ENCODE measurements at regions not wholly inside any gene's neighbourhood (a gene's known extent, or its start where the extent isn't known, plus 50 kb on each side); places are given as distances from the start of the nearest gene placed in this dataset.

DNA sequence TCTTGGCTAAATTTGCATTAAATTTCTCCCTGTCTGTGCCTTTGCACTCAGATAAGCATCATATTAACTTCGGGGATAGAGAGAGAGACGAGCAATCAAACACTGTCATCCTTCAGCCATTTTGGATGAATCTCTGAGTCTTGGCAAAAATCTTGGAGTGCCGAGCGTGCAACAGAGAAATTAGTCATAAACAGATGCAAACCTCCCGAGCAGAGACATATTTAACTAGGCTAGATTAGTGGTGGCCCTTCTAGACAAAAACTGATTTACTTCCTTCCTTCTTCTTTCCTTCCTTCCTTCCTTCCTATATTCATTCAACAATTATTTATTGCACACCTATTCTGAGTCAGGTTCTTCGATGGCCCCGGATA is 114.4 kb upstream of the BLID start:
- WGBS, 2 experiments (ENCODE audit: extremely low coverage in 1 of 2, insufficient coverage in 1 of 2, insufficient read length in 1 of 2, insufficient replicate concordance in 2 of 2, low coverage in 1 of 2, low lambda C conversion rate in 2 of 2, missing lambda C conversion rate in 1 of 2): 91% methylated on average over 7 of the region's 7 CpGs; no CpG with 5 or more reads in 1 of the 2 experiments
- Histone ChIP-seq H3K4me3 (ENCODE audit: extremely low read depth in 1 of 4, insufficient read depth in 2 of 4, low read depth in 3 of 4, low read length in 4 of 4) (no peak overlapping the region), H3K23me2 (ENCODE audit: low read depth, low read length) (0 out of 2 replicates have a peak, but pooled peaks cover 2% of the 10 kb centered on the region), H4K20me1 (replicated peaks in 1 of 2; ENCODE audit: control insufficient read depth in 1 of 2, insufficient read depth in 2 of 2, low read length in 2 of 2) (no peaks in the 10 kb centered on the region), H3K9me3 (ENCODE audit: insufficient read depth in 2 of 2, low read depth in 1 of 2, low read length in 1 of 2) (no peaks in the 10 kb centered on the region), H3K9ac (replicated peaks in 1 of 4; ENCODE audit: extremely low read depth in 1 of 4, low read depth in 3 of 4, low read length in 3 of 4) (no peak overlapping the region), H3K14ac (ENCODE audit: insufficient read length) (no peak overlapping the region), H3K79me1 (ENCODE audit: low read depth, low read length) (no peaks in the 10 kb centered on the region), H2BK5ac (ENCODE audit: low read depth, low read length) (peak overlapping the region; percentile 83; the same call in 1 of the 2 replicates), H2BK15ac (ENCODE audit: low read length) (no peak overlapping the region), H3K27me3 (replicated peaks in 1 of 4; ENCODE audit: control insufficient read depth in 3 of 4, extremely low read depth in 1 of 4, insufficient read depth in 3 of 4, low read length in 3 of 4) (no peaks in the 10 kb centered on the region), H2AFZ (ENCODE audit: low read length) (peak overlapping the region; percentile 90; the same call in 1 of the 2 replicates), H3K4me2 (ENCODE audit: insufficient read depth in 1 of 2, low read depth in 2 of 2, low read length in 2 of 2) (0 out of 4 replicates have a peak overlapping the region, but pooled peaks of 1 of the 2 experiments have one; percentile 41), H2AK5ac (ENCODE audit: low read depth, low read length) (no peak overlapping the region), H3K56ac (replicated peaks; ENCODE audit: insufficient read length, low read depth, low read length) (no peak overlapping the region), H3K4me1 (replicated peaks in 1 of 4; ENCODE audit: control insufficient read depth in 3 of 4, insufficient read depth in 4 of 4, low read length in 3 of 4) (peaks cover 8 to 15% (median 11%) of the 10 kb centered on the region in 4 experiments), H4K5ac (ENCODE audit: insufficient read length, low read depth, low read length) (no peak overlapping the region), H4K8ac (ENCODE audit: extremely low read depth, insufficient read depth, low read length) (no peak overlapping the region), H2BK120ac (replicated peaks; ENCODE audit: low read depth, low read length) (no peak overlapping the region), H3K4ac (replicated peaks; ENCODE audit: insufficient read length, low read depth, low read length) (no peak overlapping the region), H3K36me3 (ENCODE audit: control insufficient read depth in 2 of 4, insufficient read depth in 4 of 4, low read length in 3 of 4) (no peaks in the 10 kb centered on the region), H2BK20ac (ENCODE audit: low read length) (peak overlapping the region; percentile 24; the same call in 1 of the 2 replicates), H3K23ac (ENCODE audit: insufficient read length) (no peak overlapping the region), H2BK12ac (ENCODE audit: low read depth, low read length) (no peak overlapping the region), H3K27ac (ENCODE audit: low read depth, low read length) (no peak overlapping the region), H3K18ac (ENCODE audit: extremely low read depth, low read length) (no peak overlapping the region), H3K79me2 (ENCODE audit: control insufficient read depth in 1 of 2, insufficient read depth in 2 of 2, low read length in 2 of 2) (no peaks in the 10 kb centered on the region), H4K91ac (replicated peaks; ENCODE audit: insufficient read length, low read length) (no peak overlapping the region)
- FAIRE-seq (no peak), DNase-seq (ENCODE audit: low read depth in 1 of 2, low spot score in 2 of 2) (no peak)
- CTCF ChIA-PET (ENCODE audit: partially characterized antibody): interaction anchor here (0.6 kb wide), 1 partner anchor 257 kb away, joined by 3 read pairs; no protein-coding TSS in a partner anchor
- TF ChIP-seq HDAC2 (IDR thresholded peaks at IDR 0.05; ENCODE audit: borderline replicate concordance in 1 of 2, low read depth in 2 of 2, low read length in 2 of 2) (no peak), CBX5 (IDR thresholded peaks at IDR 0.05; ENCODE audit: low read depth, low read length) (no peak), MAFK (IDR thresholded peaks at IDR 0.05; ENCODE audit: low read depth, low read length) (no peak), RFX5 (IDR thresholded peaks at IDR 0.05; ENCODE audit: borderline replicate concordance, low read depth, low read length) (no peak), SAP30 (IDR thresholded peaks at IDR 0.05; ENCODE audit: insufficient read depth, insufficient replicate concordance, low read length) (no peak), NANOG (IDR thresholded peaks at IDR 0.05; ENCODE audit: insufficient read depth, low read depth, low read length, poor library complexity, severe bottlenecking) (no peak), CBX8 (IDR thresholded peaks at IDR 0.05; ENCODE audit: borderline replicate concordance, low read depth, low read length) (no peak), GTF2F1 (IDR thresholded peaks at IDR 0.05; ENCODE audit: borderline replicate concordance, low read depth, low read length) (no peak), CEBPB (IDR thresholded peaks at IDR 0.05; ENCODE audit: low read depth, low read length) (no peak)
- POLR2A ChIA-PET (ENCODE audit: partially characterized antibody): no interaction called here

Measured in H1 (cell line).